AG04450 (cell line): ENCODE measurements at regions not wholly inside any gene's neighbourhood (a gene's known extent, or its start where the extent isn't known, plus 50 kb on each side); places are given as distances from the start of the nearest gene placed in this dataset.

Experiments
- CTCF ChIA-PET: fragments of 300-600, 350-600 bp; formaldehyde crosslinking; extraction: SDS; loops from one replicate; lab custom pipeline; 2022; ENCODE audit warnings: antibody characterized with exemption, inconsistent platforms; lab: Charles Lee
- POLR2A ChIA-PET: fragments of 350-600 bp; formaldehyde crosslinking; extraction: SDS; loops from one replicate; lab custom pipeline; 2021; ENCODE audit warnings: antibody characterized with exemption, inconsistent platforms; lab: Yijun Ruan, JAX
- DNase-seq: peaks from one replicate; pipeline ENCODE4 v3.0.0-alpha.2; 2011; ENCODE audit warnings: low read depth, low spot score
- H3K27ac ChIP-seq: one replicate; pipeline ENCODE4 v1.5.1; 2012; ENCODE audit warnings: low read depth, low read length, control low read depth
- H3K27me3 ChIP-seq: one replicate; pipeline ENCODE4 v1.6.0; 2012; ENCODE audit warnings: low read length; ENCODE audit not compliant: control insufficient read depth, insufficient read depth
- H3K4me3 ChIP-seq: 2 replicates; pipeline ENCODE4 v1.5.1; 2011; ENCODE audit warnings: mild to moderate bottlenecking, low read depth, low read length, control low read depth
- H3K9me3 ChIP-seq: 2 replicates; pipeline ENCODE4 v1.5.1; 2012; ENCODE audit warnings: low read length; ENCODE audit not compliant: control insufficient read depth, insufficient read depth
- TF ChIP-seq, protein P1 (sequence below): IDR thresholded peaks from 2 replicates; pipeline ENCODE4 v1.5.1; 2011; ENCODE audit warnings: low read depth, low read length, control low read depth, inconsistent platforms

DNA sequence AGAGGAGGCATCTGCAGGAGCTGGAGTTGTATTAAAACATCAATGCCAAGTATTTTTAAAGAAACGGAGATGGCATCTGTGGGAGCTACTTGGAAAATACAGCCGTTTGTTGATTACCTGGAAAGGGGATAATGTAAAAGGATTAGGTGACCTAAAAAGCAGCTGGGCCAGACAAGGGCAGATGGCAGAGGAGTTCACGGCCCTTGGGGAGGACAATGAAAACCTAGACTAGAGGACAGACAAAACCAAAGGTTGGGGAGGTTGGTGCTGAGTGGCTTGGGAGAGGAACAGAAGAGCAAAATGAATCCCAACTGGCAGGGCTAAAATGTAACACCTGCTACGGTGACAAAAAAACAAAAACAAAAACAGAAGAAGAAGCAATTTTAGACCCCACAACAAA, 260.5 kb upstream of the JARID2 start:
- Histone ChIP-seq H3K27me3 (peaks cover 3% of the 10 kb centered on the region), H3K9me3 (no peaks in the 10 kb centered on the region), H3K27ac (no peak overlapping the region), H3K4me3 (no peak overlapping the region)
- ChIA-PET POLR2A (interaction anchor here (0.6 kb wide), 1 partner anchor 335 kb away, joined by 3 read pairs; no protein-coding TSS in a partner anchor), CTCF (no interaction called here)
- DNase-seq: no peak
- TF ChIP-seq, protein P1, sequence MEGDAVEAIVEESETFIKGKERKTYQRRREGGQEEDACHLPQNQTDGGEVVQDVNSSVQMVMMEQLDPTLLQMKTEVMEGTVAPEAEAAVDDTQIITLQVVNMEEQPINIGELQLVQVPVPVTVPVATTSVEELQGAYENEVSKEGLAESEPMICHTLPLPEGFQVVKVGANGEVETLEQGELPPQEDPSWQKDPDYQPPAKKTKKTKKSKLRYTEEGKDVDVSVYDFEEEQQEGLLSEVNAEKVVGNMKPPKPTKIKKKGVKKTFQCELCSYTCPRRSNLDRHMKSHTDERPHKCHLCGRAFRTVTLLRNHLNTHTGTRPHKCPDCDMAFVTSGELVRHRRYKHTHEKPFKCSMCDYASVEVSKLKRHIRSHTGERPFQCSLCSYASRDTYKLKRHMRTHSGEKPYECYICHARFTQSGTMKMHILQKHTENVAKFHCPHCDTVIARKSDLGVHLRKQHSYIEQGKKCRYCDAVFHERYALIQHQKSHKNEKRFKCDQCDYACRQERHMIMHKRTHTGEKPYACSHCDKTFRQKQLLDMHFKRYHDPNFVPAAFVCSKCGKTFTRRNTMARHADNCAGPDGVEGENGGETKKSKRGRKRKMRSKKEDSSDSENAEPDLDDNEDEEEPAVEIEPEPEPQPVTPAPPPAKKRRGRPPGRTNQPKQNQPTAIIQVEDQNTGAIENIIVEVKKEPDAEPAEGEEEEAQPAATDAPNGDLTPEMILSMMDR: no peak

DNA sequence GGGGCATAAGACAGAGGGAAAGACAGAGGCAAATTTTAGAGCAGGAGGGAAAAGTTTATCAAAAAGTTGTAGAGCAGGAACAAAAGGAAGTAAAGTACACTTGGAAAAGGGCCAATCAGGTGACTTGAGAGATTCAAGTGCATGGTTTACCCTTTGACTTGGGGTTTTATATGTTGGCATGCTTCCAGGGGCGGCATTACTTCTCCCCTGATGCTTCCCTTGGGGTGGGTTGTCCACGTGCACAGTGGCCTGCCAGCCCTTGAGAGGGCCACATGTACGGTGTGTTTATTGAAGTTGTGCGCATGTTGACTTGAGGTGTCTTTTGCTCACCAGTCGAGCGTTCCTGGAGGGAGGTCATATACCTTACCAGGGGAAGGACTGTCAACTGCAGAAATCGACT, 259.5 kb upstream of the JARID2 start:
- no peaks in the 10 kb centered on the region for H3K9me3 ChIP-seq
- ChIA-PET POLR2A (no interaction called here), CTCF (no interaction called here)
- DNase-seq: no peak
- H3K4me3 ChIP-seq: no peak overlapping the region
- no peak overlapping the region for H3K27ac ChIP-seq
- TF ChIP-seq, protein P1: no peak
- peaks cover 3% of the 10 kb centered on the region for H3K27me3 ChIP-seq

DNA sequence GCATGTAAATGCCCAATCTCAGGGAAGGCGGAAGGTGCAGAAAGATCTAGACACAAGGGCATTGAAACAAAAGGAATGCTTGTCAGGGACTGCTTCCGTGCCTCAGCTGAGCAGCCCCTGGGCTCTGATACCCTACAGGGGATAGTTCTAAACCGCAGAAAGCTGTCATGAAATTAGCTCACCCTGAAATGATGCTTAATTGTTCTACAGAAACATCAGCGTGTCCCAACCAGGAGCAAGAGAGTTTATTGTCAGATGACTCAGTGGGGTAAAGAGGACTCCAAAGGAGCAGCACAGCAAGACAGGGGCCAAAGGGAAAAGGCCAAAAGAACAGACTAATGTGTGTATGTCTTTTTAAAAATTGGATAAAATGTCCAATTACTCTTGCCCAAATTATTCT, 258.4 kb upstream of the JARID2 start:
- H3K9me3 ChIP-seq: no peaks in the 10 kb centered on the region
- no peak overlapping the region for H3K27ac ChIP-seq
- ChIA-PET POLR2A (no interaction called here), CTCF (no interaction called here)
- H3K4me3 ChIP-seq: no peak overlapping the region
- DNase-seq: no peak
- peaks cover 3% of the 10 kb centered on the region for H3K27me3 ChIP-seq
- TF ChIP-seq, protein P1: no peak

DNA sequence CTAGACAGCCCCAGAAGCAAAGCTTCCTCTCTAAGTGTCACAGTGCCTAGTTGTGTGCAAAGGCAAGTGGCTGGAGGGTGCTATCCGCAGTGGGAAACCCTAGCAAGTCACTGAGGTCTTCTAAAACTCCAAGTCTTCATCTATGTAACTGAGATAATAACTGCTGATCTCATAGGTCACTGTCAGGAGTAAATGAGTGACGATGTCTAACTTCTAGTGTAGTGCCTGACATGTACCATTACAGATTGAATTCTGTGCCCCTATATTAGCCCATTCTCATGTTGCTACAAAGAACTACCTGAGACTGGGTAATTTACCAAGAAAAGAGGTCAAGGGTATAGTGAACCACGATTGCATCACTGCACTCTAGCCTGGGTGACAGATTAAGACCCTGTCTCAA, 253.5 kb upstream of the JARID2 start:
- CTCF ChIA-PET: no interaction called here
- DNase-seq: no peak
- Histone ChIP-seq H3K9me3 (no peaks in the 10 kb centered on the region), H3K4me3 (no peak overlapping the region), H3K27me3 (peaks cover 9% of the 10 kb centered on the region), H3K27ac (no peak overlapping the region)
- TF ChIP-seq, protein P1: no peak
- POLR2A ChIA-PET: no interaction called here

DNA sequence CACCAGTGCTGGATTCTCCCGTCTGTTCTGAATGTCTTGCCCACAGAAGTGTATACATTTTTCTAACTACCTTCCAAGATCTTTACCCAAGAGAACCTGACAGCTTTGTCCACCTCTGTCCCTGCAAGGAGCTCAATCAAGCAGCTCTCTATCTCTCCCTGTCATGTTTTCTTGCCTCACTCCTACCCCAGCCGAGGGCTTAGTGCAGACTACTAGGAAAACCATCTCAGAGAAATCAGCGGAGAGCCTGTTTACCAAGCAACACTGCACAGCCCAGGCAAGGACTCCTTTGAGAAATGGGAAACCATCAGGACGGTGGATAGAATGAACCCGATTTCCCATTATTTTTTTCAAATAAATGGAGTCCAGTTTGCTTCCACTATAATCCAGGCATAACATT, 250.7 kb upstream of the JARID2 start:
- no peak for DNase-seq
- Histone ChIP-seq H3K27ac (no peak overlapping the region), H3K9me3 (no peaks in the 10 kb centered on the region), H3K27me3 (peaks cover 6% of the 10 kb centered on the region), H3K4me3 (no peak overlapping the region)
- TF ChIP-seq, protein P1: no peak
- ChIA-PET CTCF (no interaction called here), POLR2A (no interaction called here)
